ENCODE measurements at regions not wholly inside any gene's neighbourhood (a gene's known extent, or its start where the extent isn't known, plus 50 kb on each side); places are given as distances from the start of the nearest gene placed in this dataset.

- no peak for TF ChIP-seq POLR2A (IDR thresholded peaks at IDR 0.05)
- no peak for TF ChIP-seq CTCF (IDR thresholded peaks at IDR 0.05)
- no peak for TF ChIP-seq EP300 (IDR thresholded peaks at IDR 0.05)
Measured at GRCh38 chr1:82829527-82829926, 1028.8 kb downstream of the ADGRL2 start.
